ENCODE measurements at regions not wholly inside any gene's neighbourhood (a gene's known extent, or its start where the extent isn't known, plus 50 kb on each side); places are given as distances from the start of the nearest gene placed in this dataset.
"Not testable (repeated sequence)": the region's sequence is repeated elsewhere in the genome, so short reads cannot be mapped to it uniquely, and the experiment has no call there.

DNA sequence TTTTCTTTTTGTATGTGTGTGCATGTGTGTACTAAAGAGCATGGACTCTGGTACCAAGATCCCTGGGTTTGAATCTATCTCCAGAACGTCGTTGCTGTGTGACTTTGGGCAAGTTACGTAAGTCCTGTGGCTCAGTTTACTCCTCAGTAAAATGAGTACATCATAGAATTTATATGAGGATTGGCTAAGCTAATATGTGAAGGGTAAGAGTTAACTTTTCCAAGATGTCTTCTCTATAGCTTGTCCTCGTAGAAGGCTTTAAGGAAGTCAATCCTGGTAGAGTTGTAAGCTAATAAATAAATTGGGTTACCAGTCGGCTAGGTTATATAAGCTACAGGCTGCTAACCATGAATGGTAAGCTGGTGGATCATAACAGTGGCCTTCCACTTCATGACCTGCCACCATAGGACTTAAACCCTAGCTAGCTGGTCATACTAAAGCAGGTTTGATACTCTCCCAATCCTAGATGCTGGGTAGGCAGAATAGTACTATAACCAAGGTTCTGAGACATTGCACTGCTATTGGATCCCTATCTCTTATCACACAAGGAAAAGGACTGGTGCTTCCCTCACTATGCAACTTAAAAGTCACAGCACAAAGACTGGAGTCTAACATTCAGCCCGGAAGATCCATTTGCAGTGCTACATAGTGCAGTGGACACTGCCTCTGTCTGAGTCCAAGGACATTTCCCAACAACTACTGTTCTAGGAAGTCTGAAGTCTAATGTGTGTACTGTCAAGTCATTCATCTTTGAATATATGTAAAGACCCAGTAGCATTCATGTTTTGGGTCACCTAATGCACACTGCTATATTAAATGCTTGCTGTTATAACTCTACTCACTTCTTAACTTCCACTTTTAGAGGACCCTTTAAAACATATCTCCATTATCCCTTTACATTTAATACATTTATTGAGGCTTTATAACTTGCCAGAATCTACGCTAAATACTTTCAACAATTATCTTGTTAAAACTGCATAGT lies 156.2 kb downstream of the CRPPA start:
- no peak overlapping the region for H3K4me2 ChIP-seq
- no peaks in the 10 kb centered on the region for H3K36me3 ChIP-seq
- H3K27ac ChIP-seq = no peak overlapping the region
- no peaks in the 10 kb centered on the region for H3K27me3 ChIP-seq
- H4K20me1 ChIP-seq = no peaks in the 10 kb centered on the region
- no peak overlapping the region for H3K9ac ChIP-seq
- no peak for TF ChIP-seq Cebpa-rat (IDR thresholded peaks at IDR 0.05)
- no peaks in the 10 kb centered on the region for H3K9me3 ChIP-seq (replicated peaks in 1 of 11)
- no peaks in the 10 kb centered on the region for H3K4me1 ChIP-seq
- H3K4me3 ChIP-seq = no peak overlapping the region

DNA sequence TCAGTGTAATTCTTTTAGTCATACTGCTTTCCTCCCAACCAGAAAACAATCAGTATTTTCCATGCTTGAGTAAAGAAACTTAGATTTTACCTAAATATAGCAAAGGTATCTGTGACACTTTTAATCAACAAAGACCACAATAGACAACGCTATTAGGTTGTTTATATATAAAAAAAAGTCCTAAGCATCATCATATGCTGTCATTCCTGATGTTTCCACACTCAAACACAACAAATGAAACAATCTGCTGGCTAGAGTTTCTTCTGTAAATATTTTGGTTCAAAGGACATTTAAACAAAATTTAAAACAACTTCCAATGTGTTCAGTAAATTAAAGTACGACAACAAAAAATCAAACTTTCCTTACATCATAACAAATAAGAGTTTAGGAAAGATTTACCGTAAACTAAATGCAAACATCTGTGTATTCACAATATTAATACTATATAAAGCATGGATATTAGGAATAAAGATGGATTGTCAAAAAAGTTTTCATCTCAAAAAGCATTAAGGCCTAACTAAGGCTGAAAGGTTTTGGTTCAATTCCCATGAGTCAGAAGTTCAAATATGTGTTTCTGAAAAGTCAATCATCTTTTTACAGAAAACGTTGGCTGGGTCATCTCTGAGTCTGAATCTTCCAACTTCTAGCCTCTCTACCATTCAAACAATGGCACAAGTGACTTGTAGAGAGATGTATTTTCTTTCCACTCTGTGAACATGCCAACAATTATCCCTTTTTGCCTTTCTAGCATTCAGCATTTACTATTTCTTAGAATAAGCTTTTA lies 157.1 kb downstream of the CRPPA start:
- Histone ChIP-seq H3K9ac (no peak overlapping the region), H3K27me3 (no peaks in the 10 kb centered on the region), H3K9me3 (replicated peaks in 1 of 11) (no peaks in the 10 kb centered on the region), H3K4me3 (no peak overlapping the region), H4K20me1 (no peaks in the 10 kb centered on the region), H3K27ac (no peak overlapping the region), H3K4me2 (no peak overlapping the region), H3K4me1 (no peaks in the 10 kb centered on the region), H3K36me3 (no peaks in the 10 kb centered on the region)
- TF ChIP-seq Cebpa-rat (IDR thresholded peaks at IDR 0.05) = no peak

DNA sequence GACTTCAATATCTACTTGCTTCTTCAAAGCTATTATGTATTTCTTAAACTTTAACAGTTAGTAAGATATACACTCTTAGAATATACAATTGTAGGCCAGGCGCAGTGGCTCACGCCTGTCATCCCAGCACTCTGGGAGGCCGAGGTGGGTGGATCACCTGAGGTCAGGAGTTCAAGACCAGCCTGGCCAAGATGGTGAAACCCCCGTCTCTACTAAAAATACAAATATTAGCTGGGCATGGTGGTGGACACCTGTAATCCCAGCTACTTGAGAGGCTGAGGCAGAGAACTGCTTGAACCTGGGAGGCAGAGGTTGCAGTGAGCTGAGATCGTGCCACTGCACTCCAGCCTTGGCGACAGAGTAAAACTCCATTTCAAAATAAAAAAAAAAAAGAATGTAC lies 158.0 kb downstream of the CRPPA start:
- H3K27me3 ChIP-seq; H3K9me3 ChIP-seq (replicated peaks in 1 of 11); H3K4me2 ChIP-seq; H3K9ac ChIP-seq; H4K20me1 ChIP-seq; H3K36me3 ChIP-seq; H3K4me1 ChIP-seq; H3K4me3 ChIP-seq; H3K27ac ChIP-seq: not testable (repeated sequence)

DNA sequence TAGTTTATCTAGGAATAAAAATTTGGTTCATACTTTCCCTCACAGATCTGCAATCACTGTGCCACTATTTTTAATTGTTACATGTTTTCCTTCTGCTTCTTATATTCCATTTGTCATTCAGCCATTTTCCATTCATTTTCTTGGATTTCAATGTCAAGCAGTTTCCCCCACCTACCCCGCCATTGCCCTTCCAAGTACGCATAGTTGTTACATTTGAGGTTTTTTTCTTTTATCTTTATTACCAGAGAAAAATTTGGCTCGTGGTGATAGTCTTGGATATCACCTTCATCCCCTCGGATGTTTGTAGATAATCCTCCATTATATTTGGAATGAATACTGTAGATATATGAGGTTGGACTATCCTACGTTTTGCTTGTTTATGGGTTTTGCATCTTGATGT lies 159.7 kb downstream of the CRPPA start:
- H3K27me3 ChIP-seq = no peaks in the 10 kb centered on the region
- no peak for TF ChIP-seq Cebpa-rat (IDR thresholded peaks at IDR 0.05)
- no peaks in the 10 kb centered on the region for H4K20me1 ChIP-seq
- H3K4me3 ChIP-seq = no peak overlapping the region
- H3K27ac ChIP-seq = no peak overlapping the region
- H3K9ac ChIP-seq = no peak overlapping the region
- no peaks in the 10 kb centered on the region for H3K4me1 ChIP-seq
- H3K4me2 ChIP-seq = no peak overlapping the region
- no peaks in the 10 kb centered on the region for H3K9me3 ChIP-seq (replicated peaks in 1 of 11)
- H3K36me3 ChIP-seq = no peaks in the 10 kb centered on the region

DNA sequence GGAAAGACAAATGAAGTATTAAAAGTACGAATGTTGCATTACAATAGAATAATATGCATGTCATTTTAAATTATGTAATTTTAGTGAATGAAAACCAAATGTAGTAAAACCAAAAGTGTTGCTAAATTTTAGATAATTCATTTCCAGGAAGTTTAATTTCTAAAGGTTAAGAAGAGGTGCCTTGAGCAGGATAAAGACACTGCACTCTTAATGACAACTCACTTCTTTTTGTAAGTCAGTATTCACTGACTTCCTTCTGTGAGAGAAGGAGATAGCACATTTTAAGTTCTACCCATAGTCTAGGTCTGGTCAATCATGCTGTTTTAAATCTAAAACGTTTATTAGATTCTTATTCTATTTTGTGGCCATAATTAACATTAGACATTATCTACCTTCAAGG lies 160.2 kb downstream of the CRPPA start:
- Histone ChIP-seq H3K27ac (no peak overlapping the region), H3K9me3 (replicated peaks in 1 of 11) (no peaks in the 10 kb centered on the region), H3K4me1 (no peaks in the 10 kb centered on the region), H4K20me1 (no peaks in the 10 kb centered on the region), H3K27me3 (no peaks in the 10 kb centered on the region), H3K36me3 (no peaks in the 10 kb centered on the region), H3K9ac (no peak overlapping the region), H3K4me3 (no peak overlapping the region), H3K4me2 (no peak overlapping the region)
- no peak for TF ChIP-seq Cebpa-rat (IDR thresholded peaks at IDR 0.05)

DNA sequence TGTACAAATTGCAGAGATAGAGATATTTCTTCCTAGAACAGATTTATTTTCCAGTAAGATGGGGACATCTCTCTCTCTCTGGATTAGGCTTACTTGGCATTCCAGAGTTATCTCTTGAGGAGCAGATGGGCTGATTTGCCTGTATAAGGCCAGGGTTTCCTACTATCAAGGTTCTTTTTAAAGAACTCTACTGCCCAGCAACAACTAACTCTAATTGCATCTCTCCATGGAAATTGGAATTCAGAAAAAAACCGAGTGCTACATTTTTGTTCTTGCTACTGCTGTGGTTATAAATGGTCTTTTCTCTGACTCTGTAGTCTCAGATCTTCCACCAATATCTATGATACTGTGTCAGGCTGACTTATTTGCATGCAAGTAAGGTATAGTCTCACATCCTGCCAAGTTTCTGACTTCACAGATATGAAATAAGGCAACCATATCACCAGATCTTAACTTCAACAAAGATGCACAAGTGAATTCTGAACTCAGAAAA lies 161.1 kb downstream of the CRPPA start:
- Histone ChIP-seq H4K20me1 (no peaks in the 10 kb centered on the region), H3K9me3 (replicated peaks in 1 of 11) (peaks cover 0 to 7% (median 0%) of the 10 kb centered on the region in 11 experiments; a peak in 3 of 22 replicates), H3K4me1 (no peaks in the 10 kb centered on the region), H3K4me3 (no peak overlapping the region), H3K27ac (no peak overlapping the region), H3K27me3 (no peaks in the 10 kb centered on the region), H3K36me3 (no peaks in the 10 kb centered on the region), H3K4me2 (no peak overlapping the region), H3K9ac (no peak overlapping the region)
- no peak for TF ChIP-seq Cebpa-rat (IDR thresholded peaks at IDR 0.05)

DNA sequence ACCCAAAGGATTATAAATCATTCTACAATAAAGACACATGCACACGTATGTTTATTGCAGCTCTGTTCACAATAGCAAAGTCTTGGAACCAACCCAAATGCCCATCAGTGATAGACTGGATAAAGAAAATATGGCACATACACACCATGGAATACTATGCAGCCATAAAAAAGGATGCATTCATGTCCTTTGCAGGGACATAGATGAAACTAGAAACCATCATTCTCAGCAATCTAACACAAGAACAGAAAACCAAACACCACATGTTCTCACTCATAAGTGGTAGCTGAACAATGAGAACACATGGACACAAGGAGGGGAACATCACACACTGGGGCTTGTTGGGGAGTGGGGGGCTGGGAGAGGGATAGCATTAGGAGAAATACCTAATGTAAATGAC lies 164.9 kb downstream of the CRPPA start:
- H3K4me1 ChIP-seq; H3K36me3 ChIP-seq; H4K20me1 ChIP-seq; H3K27ac ChIP-seq; H3K27me3 ChIP-seq; H3K4me3 ChIP-seq; H3K9ac ChIP-seq; H3K9me3 ChIP-seq (replicated peaks in 1 of 11); H3K4me2 ChIP-seq: not testable (repeated sequence)

DNA sequence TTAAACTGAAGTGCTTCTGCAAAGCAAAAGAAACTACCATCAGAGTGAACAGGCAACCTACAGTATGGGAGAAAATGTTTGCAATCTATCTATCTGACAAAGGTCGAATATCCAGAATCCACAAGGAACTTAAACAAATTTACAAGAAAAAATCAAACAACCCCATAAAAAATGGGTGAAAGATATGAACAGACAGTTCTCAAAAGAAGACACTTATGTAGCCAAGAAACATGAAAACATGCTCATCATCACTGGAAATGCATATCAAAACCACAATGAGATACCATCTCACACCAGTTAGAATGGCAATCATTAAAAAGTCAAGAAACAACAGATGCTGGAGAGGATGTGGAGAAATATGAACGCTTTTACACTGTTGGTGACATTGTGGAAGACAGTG lies 165.4 kb downstream of the CRPPA start:
- H3K27me3 ChIP-seq; H3K9me3 ChIP-seq (replicated peaks in 1 of 11); H3K36me3 ChIP-seq; H3K27ac ChIP-seq; H3K9ac ChIP-seq; H3K4me1 ChIP-seq; H4K20me1 ChIP-seq; H3K4me3 ChIP-seq; H3K4me2 ChIP-seq: not testable (repeated sequence)

DNA sequence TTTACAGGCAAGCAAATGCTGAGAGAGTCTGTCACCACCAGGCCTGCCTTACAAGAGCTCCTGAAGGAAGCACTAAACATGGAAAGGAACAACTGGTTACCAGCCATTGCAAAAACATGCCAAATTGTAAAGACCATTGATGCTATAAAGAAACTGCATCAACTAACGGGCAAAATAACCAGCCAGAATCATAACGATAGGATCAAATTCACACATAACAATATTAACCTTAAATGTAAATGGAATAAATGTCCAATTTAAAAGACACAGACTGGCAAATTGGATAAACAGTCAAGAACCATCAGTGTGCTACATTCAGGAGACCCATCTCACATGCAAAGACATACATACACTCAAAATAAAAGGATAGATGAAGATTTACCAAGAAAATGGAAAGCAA lies 170.7 kb downstream of the CRPPA start:
- peaks cover 0 to 11% (median 0%) of the 10 kb centered on the region in 11 experiments; a peak in 3 of 22 replicates for H3K9me3 ChIP-seq (replicated peaks in 1 of 11)
- not testable (repeated sequence) for H3K4me1 ChIP-seq, H3K4me3 ChIP-seq, H3K27me3 ChIP-seq, H3K27ac ChIP-seq, H3K9ac ChIP-seq, H3K36me3 ChIP-seq, H4K20me1 ChIP-seq, H3K4me2 ChIP-seq

DNA sequence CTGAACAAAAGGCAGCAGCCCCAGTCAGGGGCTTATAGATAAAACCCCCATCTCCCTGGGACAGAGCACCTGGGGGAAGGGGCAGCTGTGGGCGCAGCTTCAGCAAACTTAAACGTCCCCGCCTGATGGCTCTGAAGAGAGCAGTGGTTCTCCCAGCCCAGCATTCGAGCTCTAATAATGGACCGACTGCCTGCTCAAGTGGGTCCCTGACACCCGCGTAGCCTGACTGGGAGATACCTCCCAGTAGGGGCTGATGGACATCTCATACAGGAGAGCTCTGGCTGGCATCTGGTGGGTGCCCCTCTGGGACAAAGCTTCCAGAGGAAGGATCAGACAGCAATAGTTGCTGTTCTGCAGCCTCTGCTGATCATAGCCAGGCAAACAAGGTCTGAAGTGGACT lies 172.1 kb downstream of the CRPPA start:
- H3K9me3 ChIP-seq (replicated peaks in 1 of 11) = 0 out of 22 replicates have a peak, but pooled peaks cover 0 to 11% (median 0%) of the 10 kb centered on the region in 11 experiments
- H3K4me2 ChIP-seq, H3K27me3 ChIP-seq, H3K27ac ChIP-seq, H3K4me1 ChIP-seq, H3K9ac ChIP-seq, H3K4me3 ChIP-seq, H4K20me1 ChIP-seq, H3K36me3 ChIP-seq: not testable (repeated sequence)

DNA sequence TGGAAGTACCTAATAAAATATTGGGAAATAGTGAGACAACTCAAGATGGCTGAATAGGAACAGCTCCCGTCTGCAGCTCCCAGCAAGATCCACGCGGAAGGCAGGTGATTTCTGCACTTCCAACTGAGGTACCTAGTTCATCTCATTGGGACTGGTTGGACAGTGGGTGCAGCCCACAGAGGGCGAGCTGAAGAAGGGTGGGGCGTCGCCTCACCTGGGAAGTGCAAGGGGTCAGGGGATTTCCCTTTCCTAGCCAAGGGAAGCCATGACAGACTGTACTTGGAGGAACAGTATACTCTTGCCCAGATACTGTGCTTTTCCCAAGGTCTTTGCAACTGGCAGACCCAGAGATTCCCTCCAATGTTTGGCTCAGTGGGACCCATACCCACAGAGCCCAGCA lies 172.8 kb downstream of the CRPPA start:
- not testable (repeated sequence) for H3K4me3 ChIP-seq, H3K4me2 ChIP-seq, H4K20me1 ChIP-seq

More for the DNA sequence above, 172.8 kb downstream of the CRPPA start:
- H3K36me3 ChIP-seq, H3K27me3 ChIP-seq, H3K4me1 ChIP-seq, H3K9ac ChIP-seq, H3K27ac ChIP-seq: not testable (repeated sequence)
- 0 out of 22 replicates have a peak, but pooled peaks cover 0 to 11% (median 0%) of the 10 kb centered on the region in 11 experiments for H3K9me3 ChIP-seq (replicated peaks in 1 of 11)

All from BLaER1 treated with 17β-estradiol and CSF1 and Interleukin-3, amounts not matched to agents 10 nM and 100 nM (cell line).